Skeletal muscle tissue (tissue), 3 donors: ENCODE measurements at regions not wholly inside any gene's neighbourhood (a gene's known extent, or its start where the extent isn't known, plus 50 kb on each side); places are given as distances from the start of the nearest gene placed in this dataset.

Experiments
- H3K27ac ChIP-seq: one replicate; pipeline ENCODE4 v1.7.0; 2013; ENCODE audit warnings: mild to moderate bottlenecking, low read depth, low read length, inconsistent platforms
- H3K27me3 ChIP-seq, 3 donors: one replicate each; pipeline ENCODE4 v1.7.0; 2013; ENCODE audit warnings: low read length in 3 of 3; ENCODE audit not compliant: control insufficient read depth in 3 of 3, insufficient read depth in 3 of 3
- H3K36me3 ChIP-seq, 3 donors: one replicate each; pipeline ENCODE4 v1.7.0; 2013; ENCODE audit warnings: low read length in 3 of 3; ENCODE audit not compliant: control insufficient read depth in 3 of 3, insufficient read depth in 3 of 3
- H3K4me1 ChIP-seq, 3 donors: one replicate each; pipeline ENCODE4 v1.7.0; 2013; ENCODE audit warnings: low read length in 3 of 3, mild to moderate bottlenecking in 3 of 3; ENCODE audit not compliant: control insufficient read depth in 3 of 3, insufficient read depth in 3 of 3
- H3K4me3 ChIP-seq, 3 donors: one replicate each; pipeline ENCODE4 v1.7.0; 2013; ENCODE audit warnings: low read length in 3 of 3
- H3K9ac ChIP-seq, 3 donors: one replicate each; pipeline ENCODE4 v1.7.0; 2013; ENCODE audit warnings: low read length in 3 of 3, mild to moderate bottlenecking in 3 of 3, moderate library complexity in 2 of 3, low read depth in 1 of 3
- H3K9me3 ChIP-seq, 3 donors: one replicate each; pipeline ENCODE4 v1.7.0; 2013; ENCODE audit warnings: low read length in 3 of 3; ENCODE audit not compliant: control insufficient read depth in 3 of 3
- donor health status: Osteomylitis.

DNA sequence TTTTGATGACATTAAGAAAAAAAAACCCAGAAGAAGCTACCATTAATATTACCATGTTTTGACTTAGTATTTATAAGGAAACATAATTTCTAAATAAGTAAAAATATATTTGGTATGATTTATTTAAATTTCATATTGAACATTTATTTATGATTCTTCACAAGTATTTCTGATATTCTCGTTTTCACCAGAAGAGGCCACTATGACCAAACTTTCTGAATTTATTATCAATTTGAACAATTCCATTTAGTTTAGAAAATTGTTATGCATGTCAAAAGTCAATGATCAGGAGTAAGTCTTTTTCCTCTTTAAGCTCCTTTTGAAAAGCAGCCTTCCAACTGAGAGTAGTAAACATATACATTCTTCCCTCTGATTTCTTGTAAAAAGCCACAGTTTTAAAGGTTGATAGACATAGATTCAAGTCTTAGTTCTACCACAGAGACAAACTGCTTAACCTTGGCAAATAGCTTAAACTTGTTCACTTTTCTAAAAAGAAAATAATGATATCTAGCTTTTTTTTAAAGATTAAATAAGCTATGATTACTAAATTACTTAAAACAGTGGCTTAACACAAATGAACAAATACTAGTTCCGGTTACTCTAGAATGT is 329.9 kb downstream of the TRIB2 start:
- Histone ChIP-seq H3K9me3 (no peaks in the 10 kb centered on the region), H3K4me1 (no peaks in the 10 kb centered on the region)

DNA sequence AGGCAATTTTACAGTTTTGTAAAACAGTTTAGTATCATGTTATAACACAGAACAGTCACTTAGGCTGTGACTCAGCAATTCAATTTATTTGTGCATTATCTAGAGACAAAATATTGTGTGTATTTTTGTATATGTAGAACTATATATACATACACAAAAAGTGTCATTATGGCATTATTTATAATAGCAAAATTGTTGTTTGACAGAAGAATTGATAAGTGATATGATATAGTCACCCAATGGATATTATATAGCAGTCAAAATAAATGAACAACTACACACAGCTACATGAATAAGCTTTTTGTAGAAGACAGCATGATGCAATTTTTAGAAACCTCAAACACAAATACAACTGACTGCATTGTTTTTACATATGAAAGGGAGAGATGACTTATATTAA is 334.0 kb downstream of the TRIB2 start:
- Histone ChIP-seq H3K4me3 (no peak overlapping the region), H3K27me3 (no peaks in the 10 kb centered on the region), H3K9ac (no peak overlapping the region), H3K27ac (no peak overlapping the region), H3K4me1 (no peaks in the 10 kb centered on the region), H3K36me3 (no peaks in the 10 kb centered on the region), H3K9me3 (no peaks in the 10 kb centered on the region)

More for the DNA sequence above, 329.9 kb downstream of the TRIB2 start:
- Histone ChIP-seq H3K9ac (no peak overlapping the region), H3K36me3 (no peaks in the 10 kb centered on the region), H3K4me3 (no peak overlapping the region), H3K27ac (no peak overlapping the region), H3K27me3 (no peaks in the 10 kb centered on the region)

DNA sequence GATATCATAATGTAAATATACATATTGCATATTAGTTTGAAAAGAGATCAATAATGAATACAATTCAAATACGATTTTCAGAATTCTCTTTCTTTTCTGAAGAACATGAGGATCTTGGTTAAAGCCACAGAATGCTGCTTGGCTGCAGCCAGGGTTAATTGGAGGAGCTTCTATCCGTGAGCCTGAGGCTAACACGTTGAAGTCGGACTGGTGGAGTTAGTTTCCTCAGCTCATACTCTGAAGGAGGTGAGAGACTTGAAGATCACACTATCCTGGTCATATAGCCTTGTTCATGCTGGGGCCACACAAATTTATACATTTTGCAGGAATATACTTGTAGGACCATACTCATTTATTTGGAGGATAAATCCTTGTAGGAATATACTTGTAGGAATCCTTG is 335.8 kb downstream of the TRIB2 start:
- no peak overlapping the region for H3K4me3 ChIP-seq
- H3K9ac ChIP-seq: no peak overlapping the region
- H3K27me3 ChIP-seq: no peaks in the 10 kb centered on the region
- H3K27ac ChIP-seq: no peak overlapping the region
- no peaks in the 10 kb centered on the region for H3K4me1 ChIP-seq
- H3K9me3 ChIP-seq: no peaks in the 10 kb centered on the region
- no peaks in the 10 kb centered on the region for H3K36me3 ChIP-seq

DNA sequence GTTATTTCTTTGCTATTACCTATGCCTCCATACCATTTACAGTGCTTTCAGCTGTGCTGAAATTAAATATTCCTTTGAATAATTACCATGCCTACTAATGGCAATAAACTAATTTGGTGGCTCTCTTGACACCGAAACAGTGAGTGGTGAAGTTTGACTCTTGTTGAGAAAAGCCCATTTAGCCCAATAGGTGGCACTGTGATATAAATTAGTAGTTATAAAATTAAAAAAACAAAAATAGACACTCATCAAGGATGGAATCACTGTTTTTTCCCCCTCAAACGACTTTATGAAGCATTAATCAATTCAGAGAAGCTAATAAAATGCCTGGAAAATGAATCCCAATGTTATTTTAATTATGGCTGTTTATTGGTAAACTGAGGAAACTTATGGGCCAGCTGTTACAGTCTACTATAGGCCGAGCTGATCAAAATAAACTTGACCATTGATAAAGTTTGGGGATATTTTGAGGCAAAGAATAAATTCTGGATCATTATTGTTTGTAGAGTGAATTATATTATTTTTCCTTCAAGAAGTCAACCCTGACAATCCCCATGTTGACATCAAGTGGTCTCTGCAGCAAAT is 339.6 kb downstream of the TRIB2 start:
- Histone ChIP-seq H3K9ac (no peak overlapping the region), H3K4me1 (no peaks in the 10 kb centered on the region), H3K4me3 (no peak overlapping the region), H3K27me3 (no peaks in the 10 kb centered on the region), H3K27ac (no peak overlapping the region), H3K9me3 (no peaks in the 10 kb centered on the region), H3K36me3 (no peaks in the 10 kb centered on the region)

DNA sequence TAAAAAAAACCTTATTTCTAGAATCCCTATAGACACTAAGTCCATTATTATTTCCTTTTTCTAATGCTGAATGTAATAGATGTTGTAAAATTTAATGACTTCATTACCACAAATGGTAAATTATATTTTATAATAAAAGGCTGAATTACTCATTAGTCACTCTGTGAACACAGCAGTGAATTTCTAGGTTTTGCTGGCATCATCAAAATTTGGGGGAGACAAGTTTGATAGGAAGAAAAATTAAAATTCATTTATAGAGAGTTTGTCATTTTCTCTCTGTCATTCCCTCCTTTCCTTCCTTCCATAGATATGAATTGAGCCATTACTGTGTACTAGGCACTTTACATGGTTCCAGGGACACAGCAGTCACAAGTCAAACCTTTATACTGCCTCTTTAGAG is 340.9 kb downstream of the TRIB2 start:
- Histone ChIP-seq H3K27ac (no peak overlapping the region), H3K4me3 (no peak overlapping the region), H3K9me3 (no peaks in the 10 kb centered on the region), H3K36me3 (no peaks in the 10 kb centered on the region), H3K4me1 (no peaks in the 10 kb centered on the region), H3K9ac (no peak overlapping the region), H3K27me3 (no peaks in the 10 kb centered on the region)

DNA sequence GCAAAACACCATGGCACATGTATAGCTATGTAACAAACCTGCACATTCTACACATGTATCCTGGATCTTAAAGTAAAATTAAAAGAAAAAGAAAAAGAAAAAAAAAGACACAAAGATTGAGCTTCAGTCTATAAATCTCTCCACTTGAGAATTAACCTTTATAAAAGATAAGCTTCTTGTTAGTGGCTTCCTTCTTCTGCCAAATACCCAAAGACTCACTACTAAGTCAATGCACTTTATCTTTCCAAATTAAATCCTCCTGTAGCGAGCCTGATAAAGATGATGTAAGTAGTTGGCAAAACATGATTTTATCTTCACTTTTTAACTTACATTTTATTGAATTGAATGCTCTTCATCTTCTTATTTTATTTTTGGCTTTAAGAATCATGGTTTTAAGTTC is 349.9 kb downstream of the TRIB2 start:
- no peak overlapping the region for H3K9ac ChIP-seq

DNA sequence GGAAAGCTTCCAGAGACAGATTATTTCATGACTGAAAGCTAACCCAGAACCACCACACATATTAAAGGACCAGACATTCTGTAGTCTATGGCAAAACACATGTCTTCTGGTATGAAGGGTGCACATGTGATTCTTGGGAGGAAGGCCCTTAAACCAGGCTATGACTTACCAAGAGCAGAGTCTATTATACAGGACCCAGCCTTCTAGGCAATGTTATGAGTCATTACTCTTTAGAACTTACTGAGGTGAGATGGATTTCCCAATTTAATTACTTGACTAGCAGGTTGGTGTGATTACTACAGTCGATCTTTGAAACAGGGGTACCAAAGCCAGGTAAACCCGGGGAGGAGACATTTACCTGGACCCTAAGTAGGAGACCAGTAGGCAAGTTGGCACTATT is 350.8 kb downstream of the TRIB2 start:
- Histone ChIP-seq H3K9ac (no peak overlapping the region), H3K4me3 (no peak overlapping the region), H3K27ac (no peak overlapping the region), H3K36me3 (no peaks in the 10 kb centered on the region), H3K27me3 (no peaks in the 10 kb centered on the region), H3K9me3 (no peaks in the 10 kb centered on the region), H3K4me1 (no peaks in the 10 kb centered on the region)

More for the DNA sequence above, 349.9 kb downstream of the TRIB2 start:
- Histone ChIP-seq H3K9me3 (no peaks in the 10 kb centered on the region), H3K4me3 (no peak overlapping the region), H3K4me1 (no peaks in the 10 kb centered on the region), H3K27me3 (no peaks in the 10 kb centered on the region), H3K36me3 (no peaks in the 10 kb centered on the region), H3K27ac (no peak overlapping the region)

DNA sequence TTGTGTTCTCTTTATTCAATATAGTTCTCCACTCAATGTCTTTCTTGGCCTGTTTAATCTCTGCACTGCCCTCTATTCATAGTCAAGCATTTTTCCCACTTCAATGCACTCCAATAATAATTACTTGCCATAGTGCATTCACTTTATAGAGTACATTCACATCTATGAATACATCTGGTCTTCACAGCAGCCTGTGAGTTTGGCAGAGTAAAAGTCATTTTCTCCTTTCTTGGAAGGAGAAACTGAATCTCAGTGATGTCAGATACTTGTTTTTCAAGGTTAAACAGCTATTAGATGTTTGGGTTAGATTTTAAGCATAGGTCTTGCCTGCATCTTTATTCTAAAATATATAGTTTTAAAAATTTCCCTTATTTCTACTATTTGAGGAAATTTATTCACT is 373.2 kb downstream of the TRIB2 start:
- no peak overlapping the region for H3K9ac ChIP-seq
- no peak overlapping the region for H3K4me3 ChIP-seq
- no peaks in the 10 kb centered on the region for H3K9me3 ChIP-seq
- no peaks in the 10 kb centered on the region for H3K4me1 ChIP-seq
- H3K36me3 ChIP-seq: no peaks in the 10 kb centered on the region
- H3K27ac ChIP-seq: no peak overlapping the region
- H3K27me3 ChIP-seq: no peaks in the 10 kb centered on the region

DNA sequence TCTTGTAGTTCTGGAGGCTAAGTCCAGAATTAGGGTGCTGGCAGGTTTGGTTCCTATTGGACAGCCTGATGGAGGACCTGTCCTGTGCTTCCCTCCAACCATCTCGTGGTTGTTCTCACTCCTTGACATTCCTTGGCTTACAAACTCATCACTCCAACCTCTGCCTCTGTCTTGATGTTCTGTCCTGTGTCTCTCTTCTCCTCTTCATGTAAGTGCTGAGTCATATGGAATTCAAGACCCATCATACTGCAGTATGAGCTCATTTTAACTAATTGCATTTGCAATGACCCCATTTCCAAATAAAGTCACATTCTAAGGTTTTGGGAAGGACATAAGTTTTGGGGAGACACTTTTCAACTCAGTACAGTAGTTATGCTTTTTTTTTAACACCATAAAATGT is 374.7 kb downstream of the TRIB2 start:
- Histone ChIP-seq H3K9ac (no peak overlapping the region), H3K27me3 (no peaks in the 10 kb centered on the region), H3K9me3 (no peaks in the 10 kb centered on the region), H3K4me1 (no peaks in the 10 kb centered on the region), H3K36me3 (no peaks in the 10 kb centered on the region), H3K27ac (no peak overlapping the region), H3K4me3 (no peak overlapping the region)

DNA sequence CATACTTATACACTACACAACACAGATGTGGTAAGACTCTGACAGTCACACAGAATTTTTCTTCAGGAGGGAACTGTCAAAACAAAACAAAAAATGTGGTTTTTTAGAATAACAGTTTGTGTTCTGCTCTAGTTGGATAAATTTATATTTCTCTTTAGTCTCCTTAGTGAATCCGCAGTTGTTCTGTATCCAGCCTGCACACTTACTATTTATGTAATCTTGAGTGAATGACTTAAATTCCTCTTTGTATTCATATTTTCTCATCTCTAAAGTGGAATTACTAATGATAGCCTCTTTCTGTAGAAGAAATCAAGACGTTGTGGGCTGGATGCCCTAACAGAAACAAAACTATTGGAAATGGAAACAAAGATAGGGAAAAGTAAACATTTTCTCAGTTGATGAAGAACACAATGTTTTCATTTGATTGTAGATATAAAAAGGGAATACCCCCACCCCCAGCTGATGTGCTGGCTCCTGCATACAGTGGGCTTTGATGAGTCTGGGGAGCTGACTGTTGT is 375.2 kb downstream of the TRIB2 start:
- Histone ChIP-seq H3K36me3 (no peaks in the 10 kb centered on the region), H3K27me3 (no peaks in the 10 kb centered on the region), H3K9me3 (no peaks in the 10 kb centered on the region), H3K27ac (no peak overlapping the region), H3K9ac (no peak overlapping the region), H3K4me1 (no peaks in the 10 kb centered on the region), H3K4me3 (no peak overlapping the region)
